ENCODE measurements at regions not wholly inside any gene's neighbourhood (a gene's known extent, or its start where the extent isn't known, plus 50 kb on each side); places are given as distances from the start of the nearest gene placed in this dataset.

DNA sequence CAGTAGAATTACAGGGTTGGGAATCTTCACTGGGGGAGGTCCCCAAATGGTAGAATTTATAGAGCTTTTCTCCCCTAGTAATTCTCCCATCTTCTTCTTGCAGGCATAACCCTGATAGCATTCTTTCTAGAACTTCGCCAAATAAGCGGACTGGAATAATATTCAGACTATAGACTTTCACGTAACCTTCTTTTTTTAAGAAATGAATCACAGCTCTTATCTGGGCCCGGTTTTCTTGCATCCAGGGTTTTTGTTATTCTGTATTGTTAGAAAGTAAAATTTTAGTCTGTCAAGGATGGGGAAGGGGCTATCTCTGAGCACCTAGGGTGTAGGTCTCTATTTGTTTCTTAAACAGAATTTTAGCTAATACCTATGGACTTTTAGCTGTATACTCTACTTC lies 476.8 kb upstream of the CITED2 start:
- no peaks in the 10 kb centered on the region for H3K36me3 Mint-ChIP-seq (ENCODE audit: insufficient read depth, unreplicated experiment)
- Histone ChIP-seq H3K27me3 (replicated peaks; ENCODE audit: control insufficient read depth, insufficient read depth, low read length) (no peaks in the 10 kb centered on the region), H3K4me1 (peaks cover 50% of the 10 kb centered on the region), H3K36me3 (ENCODE audit: control insufficient read depth, insufficient read depth, low read length) (no peaks in the 10 kb centered on the region), H3K9me3 (no peaks in the 10 kb centered on the region), H3K4me3 (ENCODE audit: low read depth, low read length) (no peak overlapping the region)
- peaks cover 15% of the 10 kb centered on the region for H3K9me3 Mint-ChIP-seq (ENCODE audit: unreplicated experiment)
- H3K27me3 Mint-ChIP-seq (ENCODE audit: insufficient read depth, unreplicated experiment): no peaks in the 10 kb centered on the region
- H3K27ac Mint-ChIP-seq (ENCODE audit: unreplicated experiment): no peak overlapping the region
- ChIA-PET CTCF (no interaction called here), POLR2A (no interaction called here)
- no TSS peak for BruUV-seq (replicated peaks)
- no peak overlapping the region for H3K4me3 Mint-ChIP-seq (ENCODE audit: unreplicated experiment)
- TF ChIP-seq, protein P1, sequence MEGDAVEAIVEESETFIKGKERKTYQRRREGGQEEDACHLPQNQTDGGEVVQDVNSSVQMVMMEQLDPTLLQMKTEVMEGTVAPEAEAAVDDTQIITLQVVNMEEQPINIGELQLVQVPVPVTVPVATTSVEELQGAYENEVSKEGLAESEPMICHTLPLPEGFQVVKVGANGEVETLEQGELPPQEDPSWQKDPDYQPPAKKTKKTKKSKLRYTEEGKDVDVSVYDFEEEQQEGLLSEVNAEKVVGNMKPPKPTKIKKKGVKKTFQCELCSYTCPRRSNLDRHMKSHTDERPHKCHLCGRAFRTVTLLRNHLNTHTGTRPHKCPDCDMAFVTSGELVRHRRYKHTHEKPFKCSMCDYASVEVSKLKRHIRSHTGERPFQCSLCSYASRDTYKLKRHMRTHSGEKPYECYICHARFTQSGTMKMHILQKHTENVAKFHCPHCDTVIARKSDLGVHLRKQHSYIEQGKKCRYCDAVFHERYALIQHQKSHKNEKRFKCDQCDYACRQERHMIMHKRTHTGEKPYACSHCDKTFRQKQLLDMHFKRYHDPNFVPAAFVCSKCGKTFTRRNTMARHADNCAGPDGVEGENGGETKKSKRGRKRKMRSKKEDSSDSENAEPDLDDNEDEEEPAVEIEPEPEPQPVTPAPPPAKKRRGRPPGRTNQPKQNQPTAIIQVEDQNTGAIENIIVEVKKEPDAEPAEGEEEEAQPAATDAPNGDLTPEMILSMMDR (IDR thresholded peaks at IDR 0.05; ENCODE audit: insufficient read depth in 1 of 2, low read depth in 1 of 2, low read length in 1 of 2, severe bottlenecking in 1 of 2, unreplicated experiment in 1 of 2): no peak
- H3K4me1 Mint-ChIP-seq (ENCODE audit: low read depth, unreplicated experiment): peaks cover 37% of the 10 kb centered on the region
- DNase-seq: no peak
- intact Hi-C loops (cut with micrococcal nuclease; ENCODE audit: unreplicated experiment): no loop called here

- H3K4me3 Mint-ChIP-seq (ENCODE audit: unreplicated experiment): no peak overlapping the region
- no peaks in the 10 kb centered on the region for H3K27me3 Mint-ChIP-seq (ENCODE audit: insufficient read depth, unreplicated experiment)
- BruUV-seq (replicated peaks): no TSS peak
- TF ChIP-seq, protein P1 (IDR thresholded peaks at IDR 0.05; ENCODE audit: insufficient read depth in 1 of 2, low read depth in 1 of 2, low read length in 1 of 2, severe bottlenecking in 1 of 2, unreplicated experiment in 1 of 2): no peak
- Histone ChIP-seq H3K4me3 (ENCODE audit: low read depth, low read length) (no peak overlapping the region), H3K36me3 (ENCODE audit: control insufficient read depth, insufficient read depth, low read length) (no peaks in the 10 kb centered on the region), H3K27me3 (replicated peaks; ENCODE audit: control insufficient read depth, insufficient read depth, low read length) (no peaks in the 10 kb centered on the region), H3K4me1 (peaks cover 51% of the 10 kb centered on the region), H3K9me3 (no peaks in the 10 kb centered on the region)
- intact Hi-C loops (cut with micrococcal nuclease; ENCODE audit: unreplicated experiment): no loop called here
- H3K36me3 Mint-ChIP-seq (ENCODE audit: insufficient read depth, unreplicated experiment): no peaks in the 10 kb centered on the region
- H3K27ac Mint-ChIP-seq (ENCODE audit: unreplicated experiment): no peak overlapping the region
- no peak for DNase-seq
- POLR2A ChIA-PET: no interaction called here
- peaks cover 30% of the 10 kb centered on the region for H3K4me1 Mint-ChIP-seq (ENCODE audit: low read depth, unreplicated experiment)
- H3K9me3 Mint-ChIP-seq (ENCODE audit: unreplicated experiment): peaks cover 15% of the 10 kb centered on the region
- CTCF ChIA-PET: no interaction called here
These were observed 476.1 kb upstream of the CITED2 start for GRCh38 chr6:139850512-139850911.

DNA sequence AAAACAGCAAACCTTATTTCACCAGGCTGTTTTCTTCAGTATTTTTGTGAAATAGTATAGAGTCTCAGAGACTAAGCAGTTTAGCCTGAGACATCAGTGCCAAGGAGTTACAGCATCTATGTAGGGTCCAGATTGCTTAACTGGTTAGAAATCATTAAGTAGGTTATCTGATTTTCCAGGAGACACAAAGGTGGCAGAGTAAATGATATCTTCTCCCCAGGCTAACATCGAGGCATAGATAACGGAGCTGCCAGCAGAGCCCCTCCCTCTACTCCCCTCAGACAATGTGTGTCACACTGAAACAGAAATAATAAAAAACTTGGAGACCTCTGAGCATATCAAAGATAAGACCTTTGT lies 473.0 kb upstream of the CITED2 start:
- Mint-ChIP-seq H3K4me3 (ENCODE audit: unreplicated experiment) (no peak overlapping the region), H3K36me3 (ENCODE audit: insufficient read depth, unreplicated experiment) (no peaks in the 10 kb centered on the region), H3K9me3 (ENCODE audit: unreplicated experiment) (peaks cover 15% of the 10 kb centered on the region), H3K27ac (ENCODE audit: unreplicated experiment) (peak overlapping the region; percentile 29), H3K4me1 (ENCODE audit: low read depth, unreplicated experiment) (peaks cover 20% of the 10 kb centered on the region), H3K27me3 (ENCODE audit: insufficient read depth, unreplicated experiment) (no peaks in the 10 kb centered on the region)
- Histone ChIP-seq H3K4me3 (ENCODE audit: low read depth, low read length) (no peak overlapping the region), H3K4me1 (peaks cover 28% of the 10 kb centered on the region), H3K27me3 (replicated peaks; ENCODE audit: control insufficient read depth, insufficient read depth, low read length) (no peaks in the 10 kb centered on the region), H3K36me3 (ENCODE audit: control insufficient read depth, insufficient read depth, low read length) (no peaks in the 10 kb centered on the region), H3K9me3 (no peaks in the 10 kb centered on the region; the same call in none of the 2 replicates)
- intact Hi-C loops (cut with micrococcal nuclease; ENCODE audit: unreplicated experiment): loop anchor here (2.0 to 5.0 kb wide), 2 partner anchors 310 to 473 kb away; partner anchors contain the start of gene CITED2
- TF ChIP-seq, protein P1 (IDR thresholded peaks at IDR 0.05; ENCODE audit: insufficient read depth in 1 of 2, low read depth in 1 of 2, low read length in 1 of 2, severe bottlenecking in 1 of 2, unreplicated experiment in 1 of 2): no peak
- BruUV-seq (replicated peaks): no TSS peak
- POLR2A ChIA-PET: no interaction called here
- DNase-seq: no peak
- CTCF ChIA-PET: no interaction called here
